Fibroblast of villous mesenchyme (primary cell): ENCODE measurements at regions not wholly inside any gene's neighbourhood (a gene's known extent, or its start where the extent isn't known, plus 50 kb on each side); places are given as distances from the start of the nearest gene placed in this dataset.
A peak's percentile ranks its signal among the peaks of the same experiment; 100 is the strongest.

Source experiments
- DNase-seq: peaks from one replicate; pipeline ENCODE4 v3.0.0-alpha.2; 2010; ENCODE audit warnings: low read depth
- H3K4me3 ChIP-seq: 2 replicates; pipeline ENCODE4 v1.5.1; 2011; ENCODE audit warnings: low read depth, mild to moderate bottlenecking, low read length
- TF ChIP-seq, protein P1 (sequence below): IDR thresholded peaks from 2 replicates; pipeline ENCODE4 v1.5.1; 2012; ENCODE audit warnings: low read depth, mild to moderate bottlenecking, low read length; ENCODE audit not compliant: insufficient read depth

GRCh38 chr4:137309424-137309823 lies 222.9 kb downstream of the PCDH18 start:
- no peak overlapping the region for H3K4me3 ChIP-seq
- DNase-seq: no peak
- TF ChIP-seq, protein P1, sequence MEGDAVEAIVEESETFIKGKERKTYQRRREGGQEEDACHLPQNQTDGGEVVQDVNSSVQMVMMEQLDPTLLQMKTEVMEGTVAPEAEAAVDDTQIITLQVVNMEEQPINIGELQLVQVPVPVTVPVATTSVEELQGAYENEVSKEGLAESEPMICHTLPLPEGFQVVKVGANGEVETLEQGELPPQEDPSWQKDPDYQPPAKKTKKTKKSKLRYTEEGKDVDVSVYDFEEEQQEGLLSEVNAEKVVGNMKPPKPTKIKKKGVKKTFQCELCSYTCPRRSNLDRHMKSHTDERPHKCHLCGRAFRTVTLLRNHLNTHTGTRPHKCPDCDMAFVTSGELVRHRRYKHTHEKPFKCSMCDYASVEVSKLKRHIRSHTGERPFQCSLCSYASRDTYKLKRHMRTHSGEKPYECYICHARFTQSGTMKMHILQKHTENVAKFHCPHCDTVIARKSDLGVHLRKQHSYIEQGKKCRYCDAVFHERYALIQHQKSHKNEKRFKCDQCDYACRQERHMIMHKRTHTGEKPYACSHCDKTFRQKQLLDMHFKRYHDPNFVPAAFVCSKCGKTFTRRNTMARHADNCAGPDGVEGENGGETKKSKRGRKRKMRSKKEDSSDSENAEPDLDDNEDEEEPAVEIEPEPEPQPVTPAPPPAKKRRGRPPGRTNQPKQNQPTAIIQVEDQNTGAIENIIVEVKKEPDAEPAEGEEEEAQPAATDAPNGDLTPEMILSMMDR: no peak

GRCh38 chr4:137307806-137308205 lies 224.5 kb downstream of the PCDH18 start:
- TF ChIP-seq, protein P1: no peak
- H3K4me3 ChIP-seq: no peak overlapping the region
- peak; percentile 58 for DNase-seq

DNA sequence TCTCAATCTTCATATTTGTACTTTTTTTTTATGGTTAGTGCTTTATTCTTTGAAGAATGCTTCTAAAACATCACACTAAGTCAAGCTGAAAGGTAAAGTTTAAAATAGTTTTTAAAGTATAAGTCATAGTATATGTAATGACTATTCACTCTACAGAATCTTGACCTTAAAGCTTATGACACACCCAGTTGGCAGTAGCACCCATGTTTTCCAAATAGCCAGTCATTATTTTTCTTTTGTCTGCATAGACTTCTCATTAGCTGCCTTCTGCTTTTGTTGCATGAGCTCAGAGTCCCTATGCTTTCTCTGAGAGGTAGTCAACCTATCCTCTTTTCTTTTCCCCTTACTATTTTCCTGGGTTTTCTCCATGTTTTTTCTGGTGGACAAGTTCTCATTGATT lies 231.5 kb downstream of the PCDH18 start:
- no peak for DNase-seq
- TF ChIP-seq, protein P1: no peak
- no peak overlapping the region for H3K4me3 ChIP-seq

DNA sequence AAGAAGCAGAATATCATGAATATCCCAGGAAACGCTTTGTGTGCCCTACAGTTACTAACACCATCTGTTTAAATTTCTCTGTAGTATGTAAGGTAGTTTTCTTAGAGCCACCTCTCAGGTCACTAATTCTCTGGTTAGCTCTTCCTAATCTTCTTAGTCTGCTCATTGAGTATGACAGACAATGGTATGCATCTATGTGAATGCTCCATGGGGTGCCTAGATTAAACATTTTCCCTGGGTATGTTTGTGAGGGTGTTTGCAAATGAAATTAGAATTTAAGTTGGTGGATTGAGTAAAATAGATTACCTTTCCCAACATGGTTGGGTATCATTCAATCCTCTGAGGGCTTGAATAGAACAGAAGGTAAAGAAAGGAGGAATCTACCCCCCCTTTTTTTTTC lies 233.0 kb downstream of the PCDH18 start:
- DNase-seq: no peak
- no peak overlapping the region for H3K4me3 ChIP-seq
- TF ChIP-seq, protein P1: no peak

GRCh38 chr4:137293281-137293680 lies 239.0 kb downstream of the PCDH18 start:
- no peak overlapping the region for H3K4me3 ChIP-seq
- DNase-seq: no peak
- TF ChIP-seq, protein P1: no peak

- DNase-seq: peak; percentile 42
- TF ChIP-seq, protein P1: peak; percentile 49
- no peak overlapping the region for H3K4me3 ChIP-seq
These were observed 248.6 kb downstream of the PCDH18 start for GRCh38 chr4:137283737-137284136.

DNA sequence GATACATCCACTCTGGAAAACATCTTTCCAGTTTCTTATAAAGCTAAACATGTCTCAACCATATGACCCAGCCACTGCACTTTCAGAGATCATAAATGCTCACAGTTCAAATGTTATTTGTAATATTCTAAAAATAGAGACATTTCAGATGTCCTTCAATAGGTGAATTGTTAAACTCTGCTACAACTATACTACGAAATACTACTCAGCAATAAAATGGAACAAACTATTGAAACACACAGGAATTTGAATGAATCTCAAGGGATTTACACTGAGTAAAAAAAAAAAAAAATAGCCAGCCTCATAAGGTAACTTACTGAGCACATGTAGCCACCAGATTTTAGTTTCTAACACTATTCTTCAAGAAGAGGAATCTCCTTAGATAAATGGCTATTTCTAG lies 253.9 kb downstream of the PCDH18 start:
- TF ChIP-seq, protein P1: no peak
- H3K4me3 ChIP-seq: no peak overlapping the region
- peak; percentile 8 for DNase-seq
